ENCODE measurements at regions not wholly inside any gene's neighbourhood (a gene's known extent, or its start where the extent isn't known, plus 50 kb on each side); places are given as distances from the start of the nearest gene placed in this dataset.
"Not testable (repeated sequence)": the region's sequence is repeated elsewhere in the genome, so short reads cannot be mapped to it uniquely, and the experiment has no call there.

GRCh38 chr18:55695091-55695490 is 107.1 kb upstream of the TCF4 start:
- no peak for DNase-seq

- no peak for DNase-seq
Measured at GRCh38 chr18:55694291-55694690, 106.3 kb upstream of the TCF4 start.

DNA sequence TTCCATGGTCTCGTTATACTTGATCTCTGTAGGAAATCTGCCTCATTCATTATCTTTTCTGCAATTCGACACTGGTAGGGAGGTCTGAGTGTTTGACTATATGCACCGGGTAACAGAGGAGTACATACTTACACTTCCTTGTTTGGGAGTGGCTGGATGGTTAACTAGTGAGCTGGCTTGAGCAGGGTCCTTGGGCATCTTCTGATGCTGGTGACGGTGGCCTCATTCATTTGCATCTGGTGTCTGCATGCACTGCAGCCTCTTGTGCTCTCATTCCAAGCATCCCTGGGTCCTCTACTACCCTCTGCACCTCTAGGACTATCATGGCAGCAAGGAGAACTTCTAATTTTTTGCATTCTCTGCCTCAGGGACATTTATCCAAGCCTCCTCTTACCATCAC is 100.0 kb upstream of the TCF4 start:
- no peak for DNase-seq

- DNase-seq, result no peak
Measured at GRCh38 chr18:55687106-55687505, 99.1 kb upstream of the TCF4 start.

DNA sequence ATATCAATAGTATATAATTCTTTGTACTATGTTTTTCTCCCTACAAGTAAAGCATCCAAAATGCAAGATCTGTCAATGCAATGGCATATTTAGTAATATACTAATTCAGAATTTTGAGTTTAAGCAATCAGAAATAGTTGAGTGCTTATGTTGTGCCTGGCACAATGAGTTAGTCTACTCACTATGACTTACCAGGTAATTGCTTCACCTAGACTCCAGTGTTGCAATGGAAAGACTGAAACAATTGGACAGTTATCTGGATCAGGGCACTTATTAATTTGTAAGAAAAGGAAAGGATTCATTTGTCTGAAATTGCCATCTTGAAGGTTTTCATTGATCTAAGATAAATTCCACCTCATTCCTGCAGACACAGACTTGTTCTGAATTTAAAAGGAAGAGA is 97.6 kb upstream of the TCF4 start:
- no peak for DNase-seq

GRCh38 chr18:55672574-55673361 is 84.8 kb upstream of the TCF4 start:
- DNase-seq, result no peak

GRCh38 chr18:55665506-55665905 is 77.5 kb upstream of the TCF4 start:
- no peak for DNase-seq

DNA sequence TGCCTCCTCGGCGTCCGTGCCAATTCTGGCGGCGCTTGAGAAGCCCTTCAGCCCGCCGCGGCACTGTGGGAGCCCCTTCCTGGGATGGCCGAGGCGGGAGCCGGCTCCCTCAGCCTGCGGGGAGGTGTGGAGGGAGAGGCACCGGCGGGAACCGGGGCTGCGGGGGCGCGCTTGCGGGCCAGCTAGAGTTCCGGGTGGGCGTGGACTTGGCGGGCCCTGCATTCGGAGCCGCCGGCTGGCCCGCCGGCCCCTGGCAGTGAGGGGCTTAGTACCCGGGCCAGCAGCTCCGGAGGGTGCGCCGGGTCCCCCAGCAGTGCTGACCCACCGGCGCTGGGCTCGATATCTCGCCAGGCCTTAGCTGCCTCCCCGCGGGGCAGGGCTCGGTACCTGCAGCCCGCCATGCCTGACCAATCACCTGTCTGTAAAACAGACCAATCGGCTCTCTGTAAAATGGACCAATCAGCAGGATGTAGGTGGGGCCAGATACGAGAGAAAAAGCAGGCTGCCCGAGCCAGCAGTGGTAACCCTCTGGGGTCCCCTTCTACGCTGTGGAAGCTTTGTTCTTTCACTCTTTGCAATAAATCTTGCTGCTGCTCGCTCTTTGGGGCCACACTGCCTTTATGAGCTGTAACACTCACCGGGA is 76.9 kb upstream of the TCF4 start:
- not testable (repeated sequence) for DNase-seq

GRCh38 chr18:55663891-55664290 is 75.9 kb upstream of the TCF4 start:
- no peak for DNase-seq

GRCh38 chr18:55658598-55658997 is 70.6 kb upstream of the TCF4 start:
- no peak for DNase-seq

- DNase-seq, result no peak
Measured at GRCh38 chr18:55657572-55658331, 69.8 kb upstream of the TCF4 start.

GRCh38 chr18:55654986-55655385 is 67.0 kb upstream of the TCF4 start:
- no peak for DNase-seq

GRCh38 chr18:55651236-55651635 is 63.2 kb upstream of the TCF4 start:
- no peak for DNase-seq

DNA sequence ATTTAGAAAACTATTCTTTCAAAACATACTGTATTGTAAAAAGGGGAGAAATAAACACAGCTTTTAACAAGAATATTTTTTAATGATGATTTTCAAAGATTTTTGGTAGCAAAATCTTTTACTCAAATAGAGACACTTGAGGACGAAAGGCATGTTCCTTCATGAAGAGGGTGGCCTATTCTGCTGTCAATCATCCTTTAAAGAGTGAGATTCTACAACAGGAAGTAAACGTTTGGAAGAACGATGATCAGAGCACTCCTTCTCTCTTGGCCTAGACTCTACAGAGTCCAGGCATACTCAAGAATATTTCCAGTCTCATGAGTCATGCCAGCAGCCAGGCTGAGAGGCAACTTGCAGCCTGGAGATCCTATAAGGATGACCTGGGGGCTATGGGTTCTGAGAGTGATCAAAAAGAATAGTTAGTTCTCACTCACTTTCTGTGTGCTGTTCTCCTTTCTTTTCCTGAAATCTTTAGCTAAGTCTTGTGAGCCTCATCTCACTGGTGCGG is 62.4 kb upstream of the TCF4 start:
- DNase-seq, result no peak

GRCh38 chr18:55647331-55647730 is 59.3 kb upstream of the TCF4 start:
- DNase-seq, result no peak

GRCh38 chr18:55642191-55642590 is 54.2 kb upstream of the TCF4 start:
- no peak for DNase-seq

GRCh38 chr18:55641486-55641885 is 53.5 kb upstream of the TCF4 start:
- no peak for DNase-seq

All from suppressor macrophage treated with lipopolysaccharide for 1 hour (primary cell).